Stimulated activated CD8-positive, alpha-beta memory T cell treated with anti-CD3 and anti-CD28 coated beads, Interleukin-4, amount 100 ng/mL, for 24 hours (primary cell): ENCODE measurements at regions not wholly inside any gene's neighbourhood (a gene's known extent, or its start where the extent isn't known, plus 50 kb on each side); places are given as distances from the start of the nearest gene placed in this dataset.

Experiments
- DNase-seq: peaks from one replicate; pipeline ENCODE4 v3.0.0-alpha.2; 2020; ENCODE audit warnings: low read depth

GRCh38 chr6:145175470-145175869, 559.9 kb downstream of the EPM2A start:
- DNase-seq = no peak

DNA sequence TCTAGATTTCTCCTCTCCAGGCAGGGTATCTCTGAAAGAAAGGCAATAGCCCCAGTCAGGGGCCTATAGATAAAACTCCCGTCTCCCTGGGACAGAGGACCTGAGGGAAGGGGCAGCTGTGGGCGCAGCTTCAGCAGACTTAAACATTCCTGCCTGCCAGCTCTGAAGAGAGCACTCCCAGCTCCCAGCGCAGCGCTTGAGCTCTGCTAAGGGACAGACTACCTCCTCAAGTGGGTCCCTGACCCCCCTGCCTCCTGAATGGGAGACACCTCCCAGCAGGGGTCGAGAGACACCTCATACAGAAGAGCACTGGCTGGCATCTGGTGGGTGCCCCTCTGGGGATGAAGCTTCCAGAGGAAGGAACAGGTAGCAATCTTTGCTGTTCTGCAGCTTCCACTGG, 556.9 kb downstream of the EPM2A start:
- no peak for DNase-seq

DNA sequence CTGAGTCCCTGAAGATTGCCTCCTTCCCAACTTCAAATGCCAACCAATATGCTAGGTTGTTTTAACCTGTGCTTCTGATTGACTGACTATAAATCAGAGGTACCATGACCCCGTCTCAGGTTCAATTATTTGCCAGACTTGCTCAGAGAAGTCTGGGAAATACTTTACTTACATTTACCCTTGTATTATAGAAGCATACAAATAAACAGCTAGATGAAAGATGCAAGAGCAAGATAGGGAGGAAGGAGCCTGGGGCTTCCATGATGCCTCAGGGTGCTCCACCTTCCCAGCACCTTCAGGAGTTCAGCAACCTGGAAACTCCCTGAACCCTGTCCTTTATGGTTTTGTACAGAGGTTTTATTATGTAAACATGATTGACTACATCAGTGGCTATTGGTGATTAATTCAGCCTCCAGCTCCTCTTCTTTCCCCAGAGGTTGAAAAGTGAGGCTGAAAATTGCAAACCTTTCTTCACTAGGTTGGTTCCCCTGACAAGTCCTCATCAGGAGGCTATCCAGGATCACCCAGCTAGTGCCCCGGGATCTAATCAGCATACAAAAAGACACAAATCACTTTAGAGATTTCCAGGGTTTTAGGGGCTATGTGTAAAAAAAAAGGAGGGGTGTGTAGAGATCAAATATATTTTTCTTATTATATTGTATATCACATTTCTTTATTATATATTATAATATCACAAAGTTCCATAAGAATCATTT, 547.7 kb downstream of the EPM2A start:
- DNase-seq = no peak

DNA sequence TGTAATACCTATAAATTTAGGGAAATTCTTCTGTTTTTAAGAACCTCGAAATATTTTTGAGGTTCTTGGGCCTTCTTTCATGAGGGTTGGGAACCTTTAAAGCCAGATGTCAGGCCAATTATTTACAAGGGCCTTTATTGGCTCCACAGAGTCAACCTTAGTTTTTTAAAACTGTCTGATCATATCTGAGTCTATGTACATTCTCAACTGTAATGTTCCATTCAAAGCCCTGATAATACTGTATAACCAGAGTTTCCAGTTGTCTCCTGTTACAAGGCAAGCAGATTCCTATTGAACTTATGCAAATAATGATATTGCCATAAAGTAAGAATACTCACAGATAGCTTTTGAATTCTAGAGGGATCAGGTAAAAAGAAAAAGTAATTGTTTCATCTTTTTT, 545.5 kb downstream of the EPM2A start:
- DNase-seq = no peak

DNA sequence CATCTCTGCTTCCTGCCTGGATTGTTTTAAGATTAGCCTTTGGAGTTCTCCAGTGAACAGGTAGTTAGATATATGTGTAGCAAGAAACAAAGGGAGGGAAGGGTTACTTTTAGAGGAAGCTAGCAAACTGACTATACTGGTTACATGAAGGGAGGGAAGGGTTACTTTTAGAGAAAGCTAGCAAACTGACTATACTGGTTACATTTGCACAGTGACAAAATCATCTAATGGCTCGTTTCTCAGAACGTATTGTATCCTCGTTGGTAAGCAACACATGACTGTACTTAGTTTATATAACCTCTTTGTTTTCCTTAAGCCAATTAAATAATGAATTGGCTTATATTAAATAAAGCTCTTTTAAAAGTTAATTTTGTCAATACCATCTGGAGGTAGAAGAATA, 540.9 kb downstream of the EPM2A start:
- DNase-seq = no peak

DNA sequence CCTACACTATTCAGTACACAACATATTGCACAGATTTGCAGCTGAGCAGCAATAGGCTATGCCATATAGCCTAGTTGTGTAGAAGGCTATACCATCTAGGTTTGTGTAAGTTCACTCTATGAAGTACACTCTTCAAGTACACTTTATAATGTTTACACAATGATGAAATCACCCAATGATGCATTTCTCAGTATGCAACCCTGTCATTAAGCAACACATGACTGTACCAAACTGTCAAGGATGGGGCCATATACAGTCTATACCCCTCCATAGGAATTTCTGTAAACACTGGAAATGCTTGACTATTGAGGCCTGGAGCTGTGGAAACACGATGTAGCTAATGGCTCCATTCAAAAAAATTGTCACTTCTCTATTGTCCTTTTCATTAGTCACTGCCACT, 535.4 kb downstream of the EPM2A start:
- DNase-seq = no peak

DNA sequence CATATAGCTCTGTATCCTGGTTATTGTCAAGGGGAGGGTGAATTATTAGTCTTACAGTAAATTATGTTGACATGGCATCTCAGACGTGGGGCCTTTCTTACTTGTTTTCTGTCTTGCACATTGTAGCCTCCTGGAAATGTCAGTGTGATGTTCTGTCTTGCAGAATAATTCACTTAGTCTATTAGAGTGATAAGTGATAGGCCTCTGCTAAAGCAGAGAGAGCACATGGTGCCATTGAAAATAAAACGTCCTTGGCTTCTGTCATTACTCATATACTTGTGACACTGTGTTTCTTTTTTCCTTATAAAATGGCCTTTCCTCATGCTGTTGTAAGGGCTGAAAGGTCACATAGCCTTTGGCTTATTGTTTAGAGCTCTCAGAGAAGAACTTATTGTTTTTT, 531.0 kb downstream of the EPM2A start:
- DNase-seq = no peak

GRCh38 chr6:145206247-145206907, 528.9 kb downstream of the EPM2A start:
- no peak for DNase-seq

DNA sequence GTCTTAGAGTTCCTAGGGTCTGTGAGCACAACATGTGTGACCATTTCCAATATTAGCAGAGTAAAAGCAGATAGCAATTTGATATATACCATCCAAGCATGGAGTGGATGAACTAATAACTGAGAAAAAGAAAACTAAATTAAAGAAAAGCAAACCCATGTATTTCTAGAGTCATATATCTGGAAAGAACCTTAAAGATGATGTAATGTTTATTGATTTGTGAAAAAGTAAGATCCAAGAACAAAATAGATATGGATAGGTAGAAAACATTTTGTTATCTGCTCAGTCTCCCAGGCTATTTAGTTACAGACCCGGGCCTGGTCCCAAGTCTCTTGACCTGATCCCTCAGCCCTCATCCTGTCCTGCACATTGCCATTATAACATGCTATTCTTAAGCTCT, 526.8 kb downstream of the EPM2A start:
- no peak for DNase-seq

DNA sequence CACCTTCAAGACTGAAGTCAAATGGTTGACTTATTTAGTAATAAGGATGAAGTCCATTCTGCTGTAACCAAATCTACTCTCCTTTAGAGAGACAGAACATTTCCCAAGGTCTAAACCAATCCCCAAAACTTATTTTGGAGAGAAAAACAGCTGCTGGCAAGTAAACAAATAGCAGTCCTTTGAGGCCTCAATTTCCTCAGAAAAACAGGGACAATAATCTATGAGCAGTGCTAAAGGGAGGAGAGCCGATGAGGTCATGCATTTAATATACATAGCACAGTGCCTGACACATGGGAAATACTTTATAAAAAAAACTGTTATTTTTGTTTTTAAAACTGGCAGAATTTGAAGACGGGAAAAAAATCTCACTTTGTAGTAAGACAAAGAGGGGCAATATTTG, 526.0 kb downstream of the EPM2A start:
- no peak for DNase-seq

DNA sequence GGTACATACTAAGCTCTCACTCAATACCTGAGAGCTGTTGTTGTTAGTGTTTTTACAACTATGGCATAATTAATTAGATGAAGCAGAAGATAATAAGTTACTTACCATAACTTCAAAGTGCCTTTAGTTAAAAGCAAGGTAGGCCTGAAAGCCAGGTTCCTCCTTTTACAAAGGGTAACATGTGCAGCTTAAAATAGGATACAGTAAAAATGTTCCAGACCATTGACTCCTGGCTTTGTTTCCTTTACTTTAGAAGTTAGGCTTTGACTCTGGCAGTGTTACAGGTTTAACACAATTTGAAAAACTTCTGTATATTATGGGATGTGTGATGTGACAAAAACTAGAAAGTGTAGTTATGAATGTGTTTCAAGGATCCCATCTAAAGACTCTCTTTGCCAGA, 522.5 kb downstream of the EPM2A start:
- DNase-seq = no peak

- no peak for DNase-seq
Measured at GRCh38 chr6:145213614-145214013, 521.7 kb downstream of the EPM2A start.

DNA sequence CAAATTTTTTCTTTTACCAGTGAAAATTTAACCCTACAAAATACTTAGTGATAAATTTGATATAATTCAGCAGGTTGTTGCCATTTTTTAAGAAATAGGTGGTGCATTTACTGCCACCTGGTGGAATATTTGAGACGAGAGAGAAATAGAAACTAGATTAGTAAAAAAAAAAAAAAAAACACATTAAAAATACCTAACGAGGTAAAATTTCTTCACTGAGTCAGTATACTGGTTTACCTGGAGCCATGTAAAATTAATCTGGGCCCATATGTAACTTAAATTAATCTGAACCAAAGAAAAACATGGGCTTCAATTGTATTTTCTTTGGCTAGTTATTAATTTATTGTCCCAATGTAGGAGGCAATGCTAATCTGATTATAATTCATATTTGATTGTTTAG, 520.8 kb downstream of the EPM2A start:
- no peak for DNase-seq

DNA sequence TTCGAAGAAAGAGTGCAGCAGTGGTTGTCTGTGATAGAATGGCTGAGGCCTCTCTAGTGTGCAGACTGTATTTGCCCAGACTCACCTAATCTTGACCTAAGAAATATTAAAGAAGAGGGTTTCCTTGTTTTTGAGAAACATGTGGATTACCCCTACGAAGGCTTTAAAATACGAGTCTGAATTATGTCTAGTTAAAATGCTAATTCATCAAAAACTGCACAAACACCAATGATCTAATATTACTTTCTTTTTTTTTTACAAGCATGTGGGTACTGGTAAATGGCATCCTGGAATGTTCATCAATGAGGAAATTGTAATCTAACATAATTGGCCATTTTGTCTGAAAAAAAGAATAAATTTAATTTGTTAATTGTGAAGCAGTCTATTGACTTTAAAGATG, 510.9 kb downstream of the EPM2A start:
- DNase-seq = no peak

- DNase-seq = no peak
Measured at GRCh38 chr6:145225500-145225899, 509.8 kb downstream of the EPM2A start.

DNA sequence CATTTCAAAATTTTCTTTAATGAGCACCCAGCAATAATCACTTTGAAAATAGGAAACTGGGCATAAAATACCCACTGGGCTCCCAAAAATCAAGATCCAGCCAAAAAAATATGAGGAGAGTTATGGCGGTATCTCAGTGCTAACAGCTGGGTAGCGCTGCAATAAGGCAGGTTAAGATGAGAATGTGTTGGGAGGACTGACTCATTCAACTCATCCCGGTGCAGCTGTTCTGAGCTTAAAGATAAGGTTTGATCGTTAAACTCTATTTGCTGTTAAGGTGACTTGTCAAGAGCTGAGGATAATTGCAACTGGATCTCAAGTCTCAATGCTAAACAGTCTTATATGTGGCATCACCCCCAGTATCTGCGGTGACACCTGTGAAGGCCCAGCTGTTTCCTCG, 507.7 kb downstream of the EPM2A start:
- no peak for DNase-seq

DNA sequence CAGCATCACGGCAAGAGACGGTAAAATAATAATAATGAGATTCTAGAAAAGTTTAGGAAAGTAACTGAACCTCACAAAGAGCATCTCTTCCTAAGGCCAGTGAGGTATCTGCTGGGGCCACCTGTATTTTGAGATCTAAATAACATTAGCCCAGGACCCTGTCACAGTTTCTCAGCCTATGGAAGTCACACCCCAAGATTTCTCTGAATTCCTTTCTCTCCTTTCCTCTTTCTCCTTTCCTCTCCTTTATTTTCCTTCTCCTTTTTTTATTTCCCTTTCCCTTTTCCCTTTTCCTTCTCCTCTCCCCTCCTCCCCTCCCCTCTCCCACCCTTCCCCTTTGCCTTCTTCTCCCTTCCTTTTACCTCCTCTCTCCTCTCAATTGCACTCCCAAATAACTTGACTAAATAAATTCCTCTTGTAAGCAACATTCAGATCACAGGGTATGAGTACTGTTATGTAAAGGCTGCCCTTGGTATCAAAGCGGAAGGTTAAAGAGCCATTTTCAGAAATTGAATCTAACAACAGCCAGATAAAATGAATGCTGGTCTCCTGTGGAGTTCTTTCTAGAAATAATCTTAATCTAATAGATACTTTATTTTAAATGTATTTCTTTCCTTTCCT, 506.2 kb downstream of the EPM2A start:
- no peak for DNase-seq

GRCh38 chr6:145233955-145234354, 501.4 kb downstream of the EPM2A start:
- no peak for DNase-seq

GRCh38 chr6:145235207-145235606, 500.1 kb downstream of the EPM2A start:
- DNase-seq = no peak

DNA sequence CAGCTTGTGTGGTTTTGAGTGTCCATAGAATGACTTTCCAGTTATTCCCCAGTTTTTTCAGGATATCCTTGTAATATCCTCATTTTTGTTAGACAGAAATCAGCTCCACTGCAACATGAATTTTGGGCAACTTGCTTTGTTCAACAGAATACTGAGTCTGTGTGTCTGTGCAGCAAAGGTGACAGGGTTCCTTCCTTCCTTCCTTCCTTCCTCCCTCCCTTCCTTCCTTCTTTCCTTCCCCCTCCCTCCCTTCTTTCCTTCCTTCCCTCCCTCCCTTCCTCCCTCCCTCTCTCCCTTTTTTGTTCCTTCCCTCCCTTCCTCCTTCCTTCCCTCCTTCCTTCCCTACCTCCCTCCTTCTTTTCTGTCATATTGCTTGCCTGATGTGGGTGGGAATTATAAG, 496.5 kb downstream of the EPM2A start:
- no peak for DNase-seq

GRCh38 chr6:145241039-145241438, 494.3 kb downstream of the EPM2A start:
- no peak for DNase-seq

DNA sequence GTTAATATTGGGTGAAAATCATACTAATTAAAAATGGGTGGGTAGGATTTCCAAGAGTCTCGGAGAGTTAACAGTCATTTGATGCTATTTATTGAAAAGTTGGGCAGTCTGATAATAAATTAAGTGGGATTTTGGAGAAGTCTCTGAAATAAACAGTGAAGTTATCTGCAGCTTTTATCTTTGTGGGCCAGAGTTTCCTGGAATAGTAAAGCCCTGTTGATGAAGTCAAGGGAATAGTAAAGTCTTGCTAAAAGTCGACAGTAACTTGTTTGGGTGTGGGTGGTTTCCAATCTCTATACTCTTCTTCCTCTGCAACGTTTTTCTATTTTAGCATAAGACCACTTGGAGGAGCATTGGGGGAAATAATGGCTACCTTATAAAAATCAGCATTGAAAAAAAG, 493.6 kb downstream of the EPM2A start:
- no peak for DNase-seq

- DNase-seq = no peak
Measured at GRCh38 chr6:145244349-145245100, 490.8 kb downstream of the EPM2A start.
